ENCODE measurements at regions not wholly inside any gene's neighbourhood (a gene's known extent, or its start where the extent isn't known, plus 50 kb on each side); places are given as distances from the start of the nearest gene placed in this dataset.
A peak's percentile ranks its signal among the peaks of the same experiment; 100 is the strongest.
"Not testable (repeated sequence)": the region's sequence is repeated elsewhere in the genome, so short reads cannot be mapped to it uniquely, and the experiment has no call there.

DNA sequence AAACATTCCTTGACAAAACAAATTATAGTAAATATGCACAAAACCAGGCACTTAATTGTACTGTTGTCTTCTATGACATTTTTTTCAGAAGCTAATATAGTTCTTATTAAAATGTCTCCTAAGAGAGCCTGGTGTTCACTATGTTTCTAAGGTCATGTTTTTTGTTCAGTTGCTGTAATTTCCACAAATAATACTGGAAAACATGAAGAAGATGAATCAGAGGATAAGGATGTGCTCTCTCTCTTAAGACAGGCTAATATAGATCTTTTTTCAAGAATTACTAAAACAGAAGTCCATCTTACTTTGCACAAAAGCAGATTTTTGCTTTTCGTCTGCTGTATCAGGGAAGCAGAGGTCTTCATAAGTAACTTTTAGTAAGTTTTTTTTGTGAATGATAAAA, 823.0 kb upstream of the NECTIN3 start:
- no peak for DNase-seq

DNA sequence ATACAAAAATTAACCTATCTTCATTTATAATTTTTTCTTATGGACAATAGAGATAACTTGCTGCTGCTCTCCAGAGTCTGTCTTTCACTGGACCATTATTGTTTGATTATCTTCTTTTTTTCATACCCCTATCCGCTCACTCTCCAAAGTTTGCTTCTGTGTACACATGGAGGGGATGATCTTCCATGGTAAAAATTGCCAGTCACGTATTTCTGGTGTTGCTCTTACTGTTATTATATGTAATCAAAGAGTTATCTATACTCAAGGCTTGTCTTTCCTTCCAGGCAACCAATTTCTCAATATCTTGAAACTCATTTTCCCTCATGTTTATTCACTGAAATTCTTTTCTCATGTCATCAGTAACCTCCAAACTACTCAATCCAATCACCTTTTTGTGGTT, 817.8 kb upstream of the NECTIN3 start:
- no peak for DNase-seq

DNA sequence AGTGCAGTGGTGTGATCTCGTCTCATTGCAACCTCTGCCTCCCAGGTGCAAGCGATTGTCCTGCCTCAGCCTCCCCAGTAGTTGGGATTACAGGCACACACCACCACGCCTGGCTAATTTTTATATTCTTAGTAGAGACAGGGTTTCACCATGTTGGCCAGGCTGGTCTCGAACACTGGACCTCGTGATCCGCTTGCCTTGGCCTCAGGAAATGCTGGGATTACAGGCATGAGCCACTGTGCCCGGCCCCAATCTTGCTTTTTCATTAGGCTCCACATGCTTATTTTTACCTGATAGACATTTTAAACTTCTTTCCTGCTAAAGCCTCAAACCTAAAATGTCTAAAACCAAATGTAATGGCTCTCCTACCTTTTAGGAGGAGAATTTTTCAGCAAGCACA, 817.0 kb upstream of the NECTIN3 start:
- no peak for DNase-seq

DNA sequence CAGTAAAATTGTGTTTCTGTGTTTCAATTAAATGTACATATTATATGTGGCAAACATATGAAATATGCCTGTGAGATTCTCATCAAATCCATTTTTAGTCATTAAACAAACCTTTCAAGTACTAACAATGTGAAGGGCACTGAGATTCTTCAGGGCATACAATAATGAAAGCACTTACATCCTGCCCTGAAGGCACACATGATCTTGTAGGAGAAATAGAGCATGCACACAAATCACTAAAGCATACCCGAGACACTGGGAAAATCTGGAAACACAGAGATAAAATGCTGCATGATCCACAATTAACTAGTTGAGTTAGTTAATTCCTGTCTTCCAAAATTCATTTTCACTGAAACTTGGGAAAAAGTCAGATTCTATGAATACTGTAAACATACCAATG, 810.5 kb upstream of the NECTIN3 start:
- no peak for DNase-seq

DNA sequence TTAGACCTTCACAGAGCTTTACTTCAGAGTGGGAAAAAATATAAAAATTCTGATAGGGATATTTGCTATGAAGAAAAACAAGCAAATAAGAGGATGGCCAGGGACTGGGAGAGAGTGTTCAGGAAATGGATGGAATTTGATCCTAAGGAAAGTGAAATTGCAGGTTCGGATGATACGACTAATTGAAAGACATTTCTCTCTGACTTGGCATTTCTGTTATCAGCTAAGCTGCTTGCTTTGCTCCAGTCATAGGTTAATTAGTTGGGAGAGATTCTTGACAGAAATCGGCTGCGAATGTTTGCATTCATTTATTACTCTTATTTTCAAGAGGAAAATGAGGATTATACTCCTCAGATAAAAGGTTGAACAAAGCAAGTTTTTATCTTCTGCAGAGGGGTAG, 808.7 kb upstream of the NECTIN3 start:
- DNase-seq, result no peak

DNA sequence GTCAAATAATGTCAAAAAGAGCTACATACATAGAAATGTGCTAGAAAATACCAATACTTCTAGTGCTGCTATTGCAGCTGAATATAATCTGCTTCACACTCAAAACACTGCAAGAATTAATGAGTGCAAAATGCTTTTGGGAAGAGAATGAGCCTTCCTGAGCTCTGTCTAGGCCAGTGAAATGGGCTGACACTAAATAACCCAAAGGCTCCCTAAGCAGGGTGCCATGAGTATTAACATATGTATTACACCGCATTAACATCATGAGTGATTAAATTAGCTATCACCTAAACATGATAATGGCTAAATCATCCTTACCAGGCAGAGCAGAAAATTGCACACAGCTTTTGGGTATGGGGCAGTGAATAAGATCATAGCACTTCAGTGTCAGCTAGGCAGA, 806.3 kb upstream of the NECTIN3 start:
- DNase-seq, result no peak

DNA sequence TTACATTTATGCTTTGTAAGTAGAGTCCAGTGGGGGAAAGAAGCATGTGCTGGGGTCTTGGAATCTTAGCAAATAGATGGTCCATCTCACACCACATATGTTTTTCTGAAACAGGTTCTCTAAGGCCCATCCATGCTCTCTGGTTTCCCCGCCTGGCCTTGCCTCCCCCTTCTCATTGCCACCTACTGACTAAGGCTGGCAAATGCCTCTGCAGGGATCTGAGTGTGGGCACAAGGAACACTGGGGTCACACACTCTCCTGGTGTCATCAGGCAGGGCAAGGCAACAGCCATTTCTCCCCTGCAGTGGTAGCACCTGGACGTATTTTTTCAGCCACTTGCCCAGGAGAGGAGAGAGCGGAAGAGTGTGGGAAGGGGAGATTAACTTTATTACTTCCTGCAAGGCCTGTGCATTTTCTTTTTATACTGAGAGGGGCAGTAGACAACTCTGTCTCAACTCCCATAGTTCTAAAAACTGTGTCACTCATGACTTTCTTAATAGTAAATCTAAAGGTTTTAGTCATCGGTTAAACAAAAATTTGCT, 804.2 kb upstream of the NECTIN3 start:
- no peak for DNase-seq

DNA sequence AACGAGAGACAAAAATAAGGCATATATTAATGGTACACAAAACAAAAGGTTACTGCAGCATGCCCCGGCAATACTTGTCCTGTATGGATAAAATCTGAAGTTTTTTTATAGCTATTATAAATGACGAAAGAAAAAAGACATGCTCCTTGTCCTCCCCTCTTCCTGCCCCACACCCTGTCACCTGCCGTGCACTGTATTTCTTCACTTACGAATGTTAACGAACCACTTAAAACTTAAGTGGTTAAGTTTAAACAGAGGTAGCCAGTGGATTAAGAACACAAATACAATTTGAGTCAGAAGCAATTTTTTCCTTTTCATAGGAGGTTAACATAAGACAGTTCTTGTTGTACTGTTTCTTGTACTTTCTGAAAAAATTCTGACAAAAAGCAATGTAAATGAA, 799.1 kb upstream of the NECTIN3 start:
- DNase-seq, result no peak

DNA sequence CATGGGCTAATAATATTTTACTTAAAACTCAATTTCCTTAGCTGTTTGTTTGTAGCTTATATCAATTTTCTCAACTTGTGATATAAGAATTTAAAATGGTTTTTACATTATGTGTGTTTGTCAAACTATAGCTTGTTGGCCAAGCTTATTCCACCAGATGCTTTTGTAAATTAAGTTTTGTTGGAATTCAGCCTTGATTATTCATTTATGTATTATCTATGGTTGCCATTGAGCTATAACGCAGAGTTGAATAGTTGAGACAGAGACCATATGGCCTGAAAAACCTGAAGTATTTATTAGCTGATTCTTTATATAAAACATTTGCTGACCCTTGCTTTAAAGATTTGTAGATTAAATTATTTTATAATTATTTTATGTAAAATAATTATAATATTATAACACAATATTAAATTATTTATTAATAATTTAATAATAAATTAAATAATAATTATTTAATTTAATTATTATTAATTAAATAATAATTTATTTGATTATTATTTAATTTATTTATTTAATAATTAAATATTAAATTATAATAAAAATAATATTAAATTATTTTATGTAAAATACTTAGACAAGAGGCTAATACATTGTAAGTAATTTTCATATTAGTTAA, 779.6 kb upstream of the NECTIN3 start:
- no peak for DNase-seq

DNA sequence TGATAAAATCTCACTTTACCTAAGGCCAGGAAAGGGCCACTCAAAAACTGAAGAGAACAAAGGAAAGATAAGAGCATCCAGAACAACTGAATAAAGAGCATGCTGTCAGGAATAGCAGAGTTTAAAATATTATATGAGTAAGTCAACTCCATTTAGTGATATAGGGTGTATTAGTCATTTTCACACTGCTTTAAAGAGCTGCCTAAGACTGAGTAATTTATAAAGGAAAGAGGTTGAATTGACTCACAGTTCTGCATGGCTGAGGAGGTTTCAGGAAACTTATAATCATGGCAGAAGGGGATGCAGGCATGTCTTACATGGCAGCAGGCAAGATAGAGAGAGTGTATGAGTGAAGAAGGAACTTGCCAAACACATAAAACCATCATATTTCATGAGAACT, 778.0 kb upstream of the NECTIN3 start:
- DNase-seq, result no peak

DNA sequence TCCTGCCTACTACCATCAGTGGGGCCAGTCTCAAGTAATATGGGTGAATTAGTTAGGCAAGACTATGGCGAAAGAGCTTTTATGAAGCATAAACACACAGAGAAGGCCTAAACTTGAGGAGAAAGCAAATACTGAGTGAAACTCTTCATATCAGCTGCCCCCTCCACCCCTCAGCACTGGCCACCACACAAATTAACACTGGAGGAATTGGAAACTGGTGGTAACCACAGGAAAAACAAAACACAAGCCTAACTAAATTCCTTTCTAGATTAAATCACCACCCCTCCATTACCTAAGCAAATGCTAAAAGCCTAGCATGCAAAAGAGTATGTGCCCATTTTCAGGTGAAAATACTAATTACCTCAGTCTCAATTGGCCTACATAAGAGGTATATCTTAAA, 774.7 kb upstream of the NECTIN3 start:
- DNase-seq, result no peak

DNA sequence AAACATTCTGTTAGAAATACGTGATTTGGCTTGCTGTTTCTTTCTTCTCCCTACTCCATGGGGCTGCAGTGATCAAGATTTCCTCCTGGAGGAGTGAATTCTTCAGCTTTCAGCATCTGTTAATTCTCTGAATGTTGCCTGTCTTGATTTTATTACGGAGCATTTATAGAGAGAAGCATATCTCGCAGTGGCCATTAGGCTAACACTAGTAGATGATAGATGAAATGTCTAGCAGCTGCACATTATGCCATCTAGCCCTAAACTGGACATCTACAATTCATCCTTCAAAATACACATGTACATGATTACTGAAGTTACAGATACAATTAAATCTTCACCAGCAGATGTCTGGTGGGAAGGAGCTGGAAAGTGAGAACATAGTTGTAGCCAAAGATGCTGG, 769.8 kb upstream of the NECTIN3 start:
- no peak for DNase-seq

DNA sequence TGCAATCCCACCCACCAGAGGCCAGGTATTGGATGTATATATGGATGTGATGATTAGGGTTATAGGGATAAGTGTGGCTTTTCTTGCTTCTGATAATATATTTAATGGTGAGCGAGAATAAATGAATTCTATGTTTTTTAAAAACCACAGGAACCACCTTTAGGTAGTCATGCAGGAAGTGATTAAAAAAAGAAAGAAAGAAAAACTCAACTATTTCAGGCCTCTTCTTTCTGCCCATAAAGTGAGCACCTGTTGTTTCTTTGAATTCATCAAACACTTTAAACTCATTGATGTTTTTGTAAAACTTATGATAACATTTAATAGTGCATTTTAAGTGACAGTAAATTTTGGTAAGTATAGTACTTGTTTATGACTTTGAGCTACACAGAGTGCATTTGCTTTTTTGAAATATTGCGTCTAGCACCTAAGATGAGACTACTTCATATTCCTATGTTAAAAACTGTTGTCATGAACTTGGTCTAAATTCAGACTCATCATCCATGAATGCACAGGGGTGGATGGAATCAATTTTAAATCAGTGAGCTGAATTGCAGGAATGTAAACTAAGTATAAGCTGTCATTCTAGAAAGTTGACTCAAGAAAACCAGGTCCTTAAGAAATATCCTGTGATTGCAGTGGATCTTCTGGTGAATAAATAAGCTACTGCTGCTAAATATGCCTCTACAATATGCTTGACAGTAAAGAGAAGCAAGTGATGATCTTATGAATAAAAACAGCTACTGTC, 764.4 kb upstream of the NECTIN3 start:
- DNase-seq, result no peak

DNA sequence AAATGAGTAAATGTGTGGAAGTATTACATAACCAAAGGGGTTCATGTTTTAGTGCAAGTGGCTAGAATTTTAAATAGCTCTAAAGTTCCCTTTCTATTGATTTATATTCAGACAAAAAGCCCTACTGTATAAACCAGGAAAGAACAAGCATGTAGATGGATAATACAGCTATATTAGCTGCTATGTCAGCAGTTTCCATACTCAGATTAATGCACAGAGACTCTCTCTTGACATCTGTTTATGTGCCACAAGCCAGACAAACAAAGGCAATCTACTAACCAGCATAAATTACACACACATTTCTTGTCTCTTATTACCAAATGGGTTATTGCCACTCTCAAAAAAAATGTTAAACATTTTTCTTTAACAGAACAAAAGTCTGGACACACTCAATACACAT, 760.1 kb upstream of the NECTIN3 start:
- no peak for DNase-seq

DNA sequence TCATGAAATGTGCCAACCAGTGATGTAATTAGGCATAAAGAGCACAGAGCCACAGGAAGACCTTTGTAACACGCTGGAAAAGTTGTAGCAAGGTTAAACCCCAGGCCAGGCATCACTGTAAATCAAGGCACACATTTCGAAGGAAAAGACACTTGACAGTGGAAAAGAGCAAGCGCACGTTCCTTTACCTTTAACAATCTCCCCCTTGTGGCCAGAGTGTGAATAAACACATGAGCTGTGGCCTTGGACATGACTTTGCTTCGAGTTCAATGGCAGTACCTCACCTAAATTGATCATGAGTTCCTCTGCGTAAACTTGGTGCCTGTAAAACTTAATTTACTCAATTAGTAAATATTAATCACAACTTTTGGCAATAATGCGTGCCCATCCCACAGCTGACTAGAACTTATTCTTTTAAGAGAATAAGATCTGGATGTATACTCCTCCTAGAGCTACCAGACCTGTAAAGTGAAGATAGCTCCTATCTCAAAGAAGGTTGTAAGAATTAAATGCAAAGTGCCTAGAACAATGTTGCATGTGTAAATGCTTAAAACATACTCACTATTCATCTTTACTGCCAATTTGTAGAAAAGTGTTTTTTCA, 757.0 kb upstream of the NECTIN3 start:
- no peak for DNase-seq

DNA sequence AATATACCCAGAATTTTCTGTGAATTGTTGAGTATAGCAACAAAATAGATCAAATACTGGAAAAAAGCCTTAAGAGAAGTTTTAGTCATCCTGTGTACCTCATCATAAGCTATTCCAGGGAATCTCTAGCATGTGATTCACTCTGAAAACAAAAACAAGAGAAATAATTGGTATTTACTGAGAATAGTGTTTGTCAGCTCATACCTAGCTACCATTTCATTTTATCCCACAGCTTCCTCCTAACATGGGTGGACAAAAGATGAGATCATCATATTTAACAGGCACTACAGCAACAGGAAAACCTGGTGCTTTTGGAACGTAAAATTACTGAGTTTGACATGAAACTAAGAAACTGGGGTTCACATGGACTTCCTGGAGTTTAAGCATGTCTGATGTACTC, 753.5 kb upstream of the NECTIN3 start:
- peak; percentile 59 for DNase-seq

DNA sequence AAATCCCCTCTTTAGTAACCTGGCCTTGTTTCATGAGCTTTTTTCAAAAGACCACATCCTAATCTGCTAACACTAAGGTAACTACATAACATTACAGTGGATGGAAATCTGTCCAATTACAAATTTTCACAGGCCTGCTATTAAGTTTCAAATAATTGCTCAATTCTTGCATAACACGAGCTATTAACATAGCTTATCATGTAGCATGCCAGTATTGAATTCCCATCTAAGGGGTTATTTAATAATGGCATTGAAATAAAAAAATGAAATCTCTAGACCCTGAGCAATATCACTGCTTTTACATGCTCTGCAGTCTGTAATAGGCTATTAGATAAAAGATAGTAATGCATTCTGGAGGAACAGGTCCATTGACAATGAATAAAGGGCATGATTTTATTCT, 748.3 kb upstream of the NECTIN3 start:
- no peak for DNase-seq

DNA sequence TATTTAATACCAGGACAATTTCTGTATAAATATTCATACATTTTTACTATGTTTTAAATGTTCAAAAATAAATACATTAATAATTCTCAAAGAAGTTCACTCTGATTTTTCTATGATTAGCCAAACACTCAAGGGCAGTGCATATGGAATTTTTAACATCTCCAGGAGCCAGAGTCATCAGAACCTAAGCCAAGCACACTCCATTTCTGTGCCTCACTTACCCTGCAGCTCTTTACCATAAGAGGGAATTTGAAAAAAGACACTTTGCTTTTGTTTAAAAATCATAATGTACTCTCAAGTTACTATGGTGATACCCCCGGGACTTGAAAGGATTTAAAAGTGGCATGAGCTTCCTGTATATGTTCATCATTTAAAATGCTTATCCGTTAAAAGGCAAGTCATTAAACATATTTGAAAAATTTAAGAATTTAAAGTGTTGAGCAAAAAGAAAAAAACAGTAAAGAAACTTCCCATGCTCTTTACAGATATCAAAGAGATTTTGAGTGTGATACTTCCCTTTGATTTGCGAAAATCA, 747.4 kb upstream of the NECTIN3 start:
- DNase-seq, result no peak

DNA sequence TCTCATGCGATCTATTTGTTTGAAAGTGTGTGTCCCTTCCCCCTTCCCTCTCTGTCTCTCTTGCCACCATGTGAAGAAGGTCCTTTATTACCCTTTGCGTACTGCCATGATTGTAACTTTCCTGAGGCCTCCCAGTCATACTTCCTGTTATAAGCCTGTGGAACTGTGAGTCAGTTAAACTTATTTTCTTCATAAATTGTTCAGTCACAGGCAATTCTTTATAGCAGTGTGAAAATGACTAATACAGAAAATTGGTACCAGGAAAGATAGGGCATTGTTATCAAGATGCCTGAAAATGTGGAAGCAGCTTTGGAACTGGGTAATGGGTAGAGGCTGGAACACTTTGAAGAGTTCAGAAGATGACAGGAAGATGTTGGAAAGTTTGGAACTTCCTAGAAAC, 743.7 kb upstream of the NECTIN3 start:
- DNase-seq, result no peak

DNA sequence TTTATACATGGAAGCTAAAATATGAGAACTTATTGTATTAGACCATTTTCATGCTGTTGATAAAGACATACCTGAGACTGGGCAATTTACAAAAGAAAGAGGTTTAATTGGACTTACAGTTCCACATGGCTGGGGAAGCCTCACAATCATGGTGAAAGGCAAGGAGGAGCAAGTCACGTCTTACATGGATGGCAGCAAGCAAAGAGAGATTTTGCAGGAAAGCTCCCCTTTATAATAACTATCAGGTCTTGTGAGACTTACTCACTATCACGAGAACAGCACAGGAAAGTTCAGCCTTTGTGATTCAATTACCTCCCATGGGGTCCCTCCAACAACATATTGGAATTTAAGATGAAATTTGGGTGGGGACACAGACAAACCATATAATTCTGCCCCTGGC, 740.1 kb upstream of the NECTIN3 start:
- DNase-seq, result not testable (repeated sequence)

DNA sequence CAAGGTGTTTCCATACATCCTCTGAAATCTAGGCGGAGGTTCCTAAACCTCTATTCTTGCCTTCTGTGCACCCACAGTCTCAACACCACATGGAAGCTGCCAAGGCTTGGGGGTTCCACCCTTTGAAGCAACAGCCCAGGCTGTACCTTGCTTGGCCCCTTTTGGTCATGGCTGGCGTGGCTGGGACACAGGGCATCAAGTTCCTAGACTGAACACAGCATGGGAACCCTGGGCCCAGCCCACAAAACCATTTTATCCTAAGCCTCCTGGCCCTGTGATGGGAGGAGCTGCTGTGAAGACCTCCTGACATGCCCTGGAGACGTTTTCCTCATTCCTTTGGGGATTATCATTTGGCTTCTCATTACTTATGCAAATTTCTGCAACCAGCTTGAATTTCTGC, 739.0 kb upstream of the NECTIN3 start:
- no peak for DNase-seq

DNA sequence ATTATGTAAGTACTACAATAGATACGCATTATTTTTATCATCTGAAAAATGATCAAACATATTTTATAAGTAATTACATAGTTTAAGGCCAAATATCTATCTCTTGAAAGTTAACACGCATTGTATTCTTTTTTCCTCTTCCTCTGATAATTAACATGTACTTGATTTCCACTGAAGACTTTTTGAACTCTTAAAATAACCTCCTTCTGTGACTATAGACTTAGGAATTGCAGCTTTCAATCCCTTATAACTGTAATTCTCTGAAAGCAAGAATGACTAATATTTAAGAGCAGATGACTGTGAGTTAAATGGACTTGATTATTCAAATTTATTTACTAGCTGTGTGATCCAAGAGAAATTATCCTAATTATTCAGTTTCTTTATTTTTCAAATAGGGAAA, 730.6 kb upstream of the NECTIN3 start:
- DNase-seq, result no peak

DNA sequence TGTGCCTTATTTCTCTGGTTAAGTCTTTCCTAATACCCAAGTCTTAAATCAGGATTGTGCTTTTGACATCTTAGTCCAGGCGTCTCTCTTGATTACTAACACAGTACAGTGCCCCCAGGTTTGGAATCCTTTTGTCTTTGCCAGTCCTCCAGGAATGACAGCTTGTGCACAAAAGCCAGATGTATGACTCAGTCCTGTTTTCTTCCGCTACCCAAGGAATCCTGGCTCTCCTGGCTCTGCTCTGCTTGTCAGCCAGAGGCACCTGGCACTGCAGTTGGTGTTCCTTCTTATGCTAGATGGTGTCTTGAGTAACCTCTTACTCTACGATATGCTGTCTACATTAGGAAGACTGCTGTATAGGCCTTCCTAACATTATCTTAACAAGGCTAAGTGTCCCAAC, 728.2 kb upstream of the NECTIN3 start:
- no peak for DNase-seq

DNA sequence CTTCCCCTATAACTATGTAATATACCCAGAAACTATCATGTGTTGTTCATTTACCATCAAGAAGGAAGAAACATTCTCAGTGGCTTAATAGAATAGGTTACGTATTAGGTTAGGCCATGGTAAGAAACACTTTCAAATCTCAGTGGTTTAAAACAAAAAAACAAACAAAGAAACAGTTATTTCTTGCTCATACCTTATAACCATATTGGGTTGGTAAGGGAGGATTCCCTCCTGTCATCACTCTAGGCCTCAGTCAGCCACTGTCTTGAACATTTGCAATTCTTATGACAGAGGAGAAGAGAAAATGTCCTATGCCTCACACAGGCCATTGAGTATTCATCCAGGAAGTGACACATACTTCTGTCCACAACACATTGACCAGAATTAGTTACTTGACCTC, 727.7 kb upstream of the NECTIN3 start:
- no peak for DNase-seq
